ENCODE measurements at regions not wholly inside any gene's neighbourhood (a gene's known extent, or its start where the extent isn't known, plus 50 kb on each side); places are given as distances from the start of the nearest gene placed in this dataset.

GRCh38 chr2:103788951-103789350, 1027.1 kb downstream of the TMEM182 start:
- H3K4ac ChIP-seq (ENCODE audit: low read depth, low read length): no peak overlapping the region
- H3K79me1 ChIP-seq (ENCODE audit: insufficient read depth, low read depth, low read length, poor library complexity, severe bottlenecking): no peaks in the 10 kb centered on the region
- H2AK5ac ChIP-seq (ENCODE audit: insufficient read length, low read length): no peak overlapping the region
- peaks cover 21% of the 10 kb centered on the region for H3K27me3 ChIP-seq (ENCODE audit: insufficient read depth, low read length)
- H2BK120ac ChIP-seq (ENCODE audit: low read depth, low read length, poor library complexity, severe bottlenecking): no peak overlapping the region
- H3K9me3 ChIP-seq (ENCODE audit: control insufficient read depth, low read depth, low read length): peaks cover 3% of the 10 kb centered on the region
- no peaks in the 10 kb centered on the region for H4K20me1 ChIP-seq (ENCODE audit: control insufficient read depth, insufficient read depth, insufficient read length)
- H2BK5ac ChIP-seq (ENCODE audit: insufficient read length, low read length): no peak overlapping the region
- H2AFZ ChIP-seq (ENCODE audit: low read length): no peak overlapping the region
- no peak overlapping the region for H4K5ac ChIP-seq (ENCODE audit: insufficient read length, low read depth, low read length)
- no peak overlapping the region for H3K23ac ChIP-seq (ENCODE audit: insufficient read length, low read depth, low read length)
- H2BK15ac ChIP-seq (ENCODE audit: low read depth, low read length): no peak overlapping the region
- H3K27ac ChIP-seq (ENCODE audit: insufficient read length, low read depth, low read length): no peak overlapping the region
- Mint-ChIP-seq H3K27me3 (ENCODE audit: low read depth) (peaks cover 84% of the 10 kb centered on the region), H3K4me3 (no peak overlapping the region), H3K4me1 (peaks cover 32 to 39% of the 10 kb centered on the region in 2 experiments), H3K27ac (no peak overlapping the region), H3K9me3 (peaks cover 11 to 20% of the 10 kb centered on the region in 2 experiments; a peak in 4 of 5 replicates), H3K36me3 (ENCODE audit: insufficient read depth in 1 of 3, low read depth in 3 of 3) (peaks cover 0 to 7% (median under 1%) of the 10 kb centered on the region in 3 experiments; a peak in 4 of 7 replicates)
- H2BK12ac ChIP-seq (ENCODE audit: insufficient read length, low read depth, low read length): no peak overlapping the region
- no CpG with 5 or more reads among the region's 2 CpGs for WGBS (ENCODE audit: extremely low coverage, insufficient read length, low lambda C conversion rate)
- H3K79me2 ChIP-seq (ENCODE audit: insufficient read depth, low read length): no peaks in the 10 kb centered on the region
- no peak overlapping the region for H3K4me2 ChIP-seq (ENCODE audit: insufficient read depth, insufficient read length, low read length)
- H3K4me1 ChIP-seq (ENCODE audit: insufficient read depth, low read length): no peaks in the 10 kb centered on the region; the same call in 1 of the 2 replicates
- no peak for TF ChIP-seq CTCF (conservative IDR thresholded peaks at IDR 0.05)
- H3T11ph ChIP-seq (ENCODE audit: low read length): no peak overlapping the region
- no peak overlapping the region for H3K14ac ChIP-seq (ENCODE audit: insufficient read depth, low read length)
- no peaks in the 10 kb centered on the region for H3K23me2 ChIP-seq (ENCODE audit: insufficient read length, low read depth, low read length, poor library complexity, severe bottlenecking)
- H3K18ac ChIP-seq (ENCODE audit: insufficient read length, low read depth, low read length): no peak overlapping the region
- no peak overlapping the region for H3K56ac ChIP-seq (ENCODE audit: insufficient read length, low read depth, low read length)
- H3K9ac ChIP-seq (ENCODE audit: extremely low read depth, insufficient read length, low read length): no peak overlapping the region
- no peak overlapping the region for H4K8ac ChIP-seq (replicated peaks; ENCODE audit: insufficient read length, low read depth, low read length)
- H2BK20ac ChIP-seq (ENCODE audit: low read depth, low read length, poor library complexity, severe bottlenecking): no peak overlapping the region
- no peak overlapping the region for H4K91ac ChIP-seq (ENCODE audit: insufficient read length, low read depth, low read length)
- no peak for DNase-seq

Measured in H9 (cell line).